HCT116 (cell line): ENCODE measurements at regions not wholly inside any gene's neighbourhood (a gene's known extent, or its start where the extent isn't known, plus 50 kb on each side); places are given as distances from the start of the nearest gene placed in this dataset.

Experiments
- ATAC-seq: fragments of 200-7000 bp; cut with Tn5 transposase; 2 replicates; pipeline ENCODE4 v1.9.1; 2020; ENCODE audit warnings: mild to moderate bottlenecking, moderate library complexity
- BruUV-seq: library from RNA; stranded (reverse); fragments of 400-500 nt; replicated peaks from 2 replicates; lab custom pipeline; 2021; lab: Mats Ljungman, UMichigan
- CTCF ChIA-PET: fragments of 300-600 bp; sonication (Branson Sonifier 250); formaldehyde crosslinking; loops from one replicate; lab custom pipeline; 2021; ENCODE audit warnings: antibody characterized with exemption; lab: Charles Lee
- POLR2A ChIA-PET: fragments of 300-600, 350-600 bp; sonication (Branson Sonifier 250); formaldehyde crosslinking; loops from one replicate; lab custom pipeline; 2021; ENCODE audit warnings: antibody characterized with exemption; lab: Charles Lee
- RAD21 ChIA-PET, 2 experiments: fragments of 300-600 bp; sonication (Branson Sonifier 250); formaldehyde crosslinking; loops; one replicate each; lab custom pipeline; 2023; ENCODE audit warnings: low total read pairs in 2 of 2; ENCODE audit not compliant: uncharacterized antibody in 2 of 2, unreplicated experiment in 2 of 2, low non-redundant PET in 1 of 2; lab: Charles Lee
- DNase-seq: peaks from one replicate; pipeline ENCODE4 v3.0.0-alpha.2; 2010; ENCODE audit warnings: low read depth, low spot score
- H2AFZ ChIP-seq: fragments of 200-600 bp; shearing (Covaris generic), sonication (generic); 2 replicates; pipeline ENCODE4 v1.6.1; 2017; ENCODE audit warnings: low read depth, mixed run types, mixed read lengths, antibody characterized with exemption, low read length; ENCODE audit not compliant: poor library complexity, severe bottlenecking
- H3K27ac ChIP-seq: 2 replicates; pipeline ENCODE4 v1.5.1; 2012; ENCODE audit warnings: low read depth, low read length
- H3K27me3 ChIP-seq: fragments of 200-600 bp; sonication (generic); 2 replicates; pipeline ENCODE4 v1.6.1; 2016; ENCODE audit warnings: mixed run types, low read length, mixed read lengths; ENCODE audit not compliant: insufficient read depth
- H3K36me3 ChIP-seq, 2 experiments: fragments of 200-500 bp in 1 of 2; fragments of 200-600 bp in 1 of 2; sonication (Bioruptor generic) in 1 of 2; sonication (generic) in 1 of 2; 2 replicates each; pipeline versions ENCODE4 v1.5.1 to v1.6.1; 2014 to 2016; ENCODE audit warnings: low read length in 2 of 2, inconsistent platforms in 1 of 2, mixed read lengths in 1 of 2, mixed run types in 1 of 2; ENCODE audit not compliant: insufficient read depth in 2 of 2, control insufficient read depth in 1 of 2
- H3K4me1 ChIP-seq, 2 experiments: fragments of 200-600 bp in 1 of 2; sonication (generic) in 1 of 2; 2 replicates each; pipeline versions ENCODE4 v1.5.1 to v1.6.1; 2012 to 2017; ENCODE audit warnings: low read length in 2 of 2, inconsistent platforms in 1 of 2, mild to moderate bottlenecking in 1 of 2, mixed read lengths in 1 of 2, mixed run types in 1 of 2, moderate library complexity in 1 of 2; ENCODE audit not compliant: insufficient read depth in 2 of 2, control insufficient read depth in 1 of 2
- H3K4me2 ChIP-seq: fragments of 200-600 bp; sonication (generic); 2 replicates; pipeline ENCODE4 v1.6.1; 2017; ENCODE audit warnings: mixed run types, low read length, mixed read lengths
- H3K4me3 ChIP-seq, 2 experiments: fragments of 200-600 bp in 1 of 2; sonication (generic) in 1 of 2; replicated peaks in 1 of 2; 2 replicates each; pipeline ENCODE4 v1.5.1; 2011 to 2016; ENCODE audit warnings: low read length in 2 of 2, control low read depth in 1 of 2, low read depth in 1 of 2, mild to moderate bottlenecking in 1 of 2, mixed read lengths in 1 of 2, mixed run types in 1 of 2
- H3K79me2 ChIP-seq: fragments of 200-600 bp; sonication (generic); 2 replicates; pipeline ENCODE4 v1.6.1; 2017; ENCODE audit warnings: mild to moderate bottlenecking, mixed run types, low read length, moderate library complexity, mixed read lengths; ENCODE audit not compliant: insufficient read depth
- H3K9ac ChIP-seq: fragments of 200-600 bp; sonication (generic); 2 replicates; pipeline ENCODE4 v1.6.1; 2016; ENCODE audit warnings: low read length, mixed read lengths
- H3K9me2 ChIP-seq: fragments of 200-600 bp; sonication (generic), shearing (Covaris generic); 2 replicates; pipeline ENCODE4 v1.6.1; 2017; ENCODE audit warnings: mixed run types, mild to moderate bottlenecking, moderate library complexity; ENCODE audit not compliant: insufficient read depth
- H3K9me3 ChIP-seq, 2 experiments: fragments of 200-500 bp in 1 of 2; fragments of 200-600 bp in 1 of 2; sonication (Bioruptor generic) in 1 of 2; sonication (generic) in 1 of 2; 2 replicates each; pipeline ENCODE4 v1.6.1; 2014 to 2017; ENCODE audit warnings: low read length in 2 of 2, mixed read lengths in 2 of 2, inconsistent platforms in 1 of 2, low read depth in 1 of 2, mild to moderate bottlenecking in 1 of 2, mixed run types in 1 of 2, moderate library complexity in 1 of 2; ENCODE audit not compliant: control insufficient read depth in 1 of 2, insufficient read depth in 1 of 2
- H4K20me1 ChIP-seq: fragments of 200-600 bp; sonication (generic), shearing (Covaris generic); 2 replicates; pipeline ENCODE4 v1.6.1; 2017; ENCODE audit warnings: mixed run types, mild to moderate bottlenecking, moderate library complexity; ENCODE audit not compliant: insufficient read depth
- EGR1 ChIP-seq: IDR thresholded peaks from 2 replicates; pipeline ENCODE4 v1.6.1; 2012; ENCODE audit warnings: low read depth
- ELF1 ChIP-seq: IDR thresholded peaks from 2 replicates; pipeline ENCODE4 v1.6.1; 2012; ENCODE audit warnings: low read depth, borderline replicate concordance
- FOSL1 ChIP-seq: IDR thresholded peaks from 2 replicates; pipeline ENCODE4 v1.6.1; 2012; ENCODE audit warnings: low read depth
- MAX ChIP-seq: IDR thresholded peaks from 2 replicates; pipeline ENCODE4 v1.6.1; 2012
- SP1 ChIP-seq: IDR thresholded peaks from 2 replicates; pipeline ENCODE4 v1.6.1; 2012; ENCODE audit warnings: low read depth
- YY1 ChIP-seq: IDR thresholded peaks from 2 replicates; pipeline ENCODE4 v1.6.1; 2011; ENCODE audit warnings: low read length, low read depth, moderate library complexity, mild to moderate bottlenecking; ENCODE audit not compliant: insufficient replicate concordance; ENCODE audit errors: extremely low read depth
- intact Hi-C: fragments of 100-400 bp; cut with micrococcal nuclease; formaldehyde crosslinking; loops from 2 replicates; pipeline ENCODE4 v1.10.0; 2022
- TF ChIP-seq, protein P1 (sequence below), 3 experiments: fragments of 200-600 bp in 1 of 3; sonication (generic) in 1 of 3; IDR thresholded peaks in 2 of 3; conservative IDR thresholded peaks in 1 of 3; 2 replicates each; pipeline ENCODE4 v1.5.1; 2012 to 2017; ENCODE audit warnings: low read depth in 2 of 3, low read length in 2 of 3, antibody characterized with exemption in 1 of 3, borderline replicate concordance in 1 of 3, control low read depth in 1 of 3, mild to moderate bottlenecking in 1 of 3, mixed read lengths in 1 of 3, mixed run types in 1 of 3, moderate library complexity in 1 of 3; ENCODE audit not compliant: insufficient read depth in 1 of 3

GRCh38 chr22:27596133-27596870 lies 205.3 kb downstream of the MN1 start:
- CTCF ChIA-PET = no interaction called here
- RAD21 ChIA-PET = no interaction called here

GRCh38 chr22:27597703-27598444 lies 203.7 kb downstream of the MN1 start:
- H3K27ac ChIP-seq = no peak overlapping the region
- H3K4me3 ChIP-seq = no peak overlapping the region
- no peaks in the 10 kb centered on the region for H3K9me2 ChIP-seq
- TF ChIP-seq ELF1 = no peak
- TF ChIP-seq MAX = no peak
- TF ChIP-seq, protein P1, sequence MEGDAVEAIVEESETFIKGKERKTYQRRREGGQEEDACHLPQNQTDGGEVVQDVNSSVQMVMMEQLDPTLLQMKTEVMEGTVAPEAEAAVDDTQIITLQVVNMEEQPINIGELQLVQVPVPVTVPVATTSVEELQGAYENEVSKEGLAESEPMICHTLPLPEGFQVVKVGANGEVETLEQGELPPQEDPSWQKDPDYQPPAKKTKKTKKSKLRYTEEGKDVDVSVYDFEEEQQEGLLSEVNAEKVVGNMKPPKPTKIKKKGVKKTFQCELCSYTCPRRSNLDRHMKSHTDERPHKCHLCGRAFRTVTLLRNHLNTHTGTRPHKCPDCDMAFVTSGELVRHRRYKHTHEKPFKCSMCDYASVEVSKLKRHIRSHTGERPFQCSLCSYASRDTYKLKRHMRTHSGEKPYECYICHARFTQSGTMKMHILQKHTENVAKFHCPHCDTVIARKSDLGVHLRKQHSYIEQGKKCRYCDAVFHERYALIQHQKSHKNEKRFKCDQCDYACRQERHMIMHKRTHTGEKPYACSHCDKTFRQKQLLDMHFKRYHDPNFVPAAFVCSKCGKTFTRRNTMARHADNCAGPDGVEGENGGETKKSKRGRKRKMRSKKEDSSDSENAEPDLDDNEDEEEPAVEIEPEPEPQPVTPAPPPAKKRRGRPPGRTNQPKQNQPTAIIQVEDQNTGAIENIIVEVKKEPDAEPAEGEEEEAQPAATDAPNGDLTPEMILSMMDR (IDR thresholded peaks at IDR 0.05 in 2 of 3, conservative IDR thresholded peaks at IDR 0.05 in 1 of 3; ENCODE audit: borderline replicate concordance in 1 of 3, insufficient read depth in 1 of 3, low read depth in 2 of 3, low read length in 2 of 3) = no peak
- no peak for TF ChIP-seq SP1
- no peak for TF ChIP-seq YY1
- no peak for TF ChIP-seq FOSL1
- no peaks in the 10 kb centered on the region for H3K36me3 ChIP-seq
- ATAC-seq (peak; percentile 79), DNase-seq (peak; percentile 22)
- H4K20me1 ChIP-seq = no peaks in the 10 kb centered on the region
- H3K79me2 ChIP-seq = no peaks in the 10 kb centered on the region
- H2AFZ ChIP-seq = no peak overlapping the region
- no peaks in the 10 kb centered on the region for H3K9me3 ChIP-seq
- H3K4me2 ChIP-seq = no peak overlapping the region
- ChIA-PET RAD21 (no interaction called here), POLR2A (no interaction called here), CTCF (interaction anchor here (1.1 kb wide), 1 partner anchor 192 kb away, joined by 5 read pairs; no protein-coding TSS in a partner anchor)
- peaks cover 0 to 6% of the 10 kb centered on the region in 2 experiments; a peak in 1 of 4 replicates for H3K4me1 ChIP-seq
- no peaks in the 10 kb centered on the region for H3K27me3 ChIP-seq
- no TSS peak for BruUV-seq
- intact Hi-C loops = no loop called here
- H3K9ac ChIP-seq = no peak overlapping the region

More at GRCh38 chr22:27596133-27596870, 205.3 kb downstream of the MN1 start:
- H3K27me3 ChIP-seq = no peaks in the 10 kb centered on the region
- H3K9me2 ChIP-seq = no peaks in the 10 kb centered on the region
- no peaks in the 10 kb centered on the region for H3K79me2 ChIP-seq
- no peaks in the 10 kb centered on the region for H3K36me3 ChIP-seq
- DNase-seq = no peak
- no peak for ATAC-seq
- no peak overlapping the region for H3K27ac ChIP-seq
- no peaks in the 10 kb centered on the region for H4K20me1 ChIP-seq
- H3K4me3 ChIP-seq = no peak overlapping the region
- H3K4me1 ChIP-seq = peaks cover 0 to 6% of the 10 kb centered on the region in 2 experiments; a peak in 1 of 4 replicates
- H2AFZ ChIP-seq = no peak overlapping the region
- intact Hi-C loops = no loop called here
- H3K4me2 ChIP-seq = no peak overlapping the region
- H3K9me3 ChIP-seq = no peaks in the 10 kb centered on the region
- no TSS peak for BruUV-seq
- no peak for TF ChIP-seq EGR1
- TF ChIP-seq, all 23 proteins: peak for 0
- H3K9ac ChIP-seq = no peak overlapping the region
- POLR2A ChIA-PET = no interaction called here
